Testis (tissue), 2 donors: ENCODE measurements at regions not wholly inside any gene's neighbourhood (a gene's known extent, or its start where the extent isn't known, plus 50 kb on each side); places are given as distances from the start of the nearest gene placed in this dataset.

Experiments
- POLR2A ChIP-seq: fragments of 450-650 bp; IDR thresholded peaks from one replicate; pipeline ENCODE4 v1.6.1; 2017; ENCODE audit warnings: antibody characterized with exemption, mild to moderate bottlenecking, moderate library complexity
- TF ChIP-seq, protein P1 (sequence below), 3 experiments: fragments of 450-650 bp in 2 of 3; fragments of 200-600 bp in 1 of 3; sonication (generic) in 1 of 3; IDR thresholded peaks; one replicate each; pipeline ENCODE4 v1.5.1; 2016 to 2019; ENCODE audit warnings: antibody characterized with exemption in 3 of 3, mild to moderate bottlenecking in 2 of 3, moderate library complexity in 1 of 3

- TF ChIP-seq, protein P1, sequence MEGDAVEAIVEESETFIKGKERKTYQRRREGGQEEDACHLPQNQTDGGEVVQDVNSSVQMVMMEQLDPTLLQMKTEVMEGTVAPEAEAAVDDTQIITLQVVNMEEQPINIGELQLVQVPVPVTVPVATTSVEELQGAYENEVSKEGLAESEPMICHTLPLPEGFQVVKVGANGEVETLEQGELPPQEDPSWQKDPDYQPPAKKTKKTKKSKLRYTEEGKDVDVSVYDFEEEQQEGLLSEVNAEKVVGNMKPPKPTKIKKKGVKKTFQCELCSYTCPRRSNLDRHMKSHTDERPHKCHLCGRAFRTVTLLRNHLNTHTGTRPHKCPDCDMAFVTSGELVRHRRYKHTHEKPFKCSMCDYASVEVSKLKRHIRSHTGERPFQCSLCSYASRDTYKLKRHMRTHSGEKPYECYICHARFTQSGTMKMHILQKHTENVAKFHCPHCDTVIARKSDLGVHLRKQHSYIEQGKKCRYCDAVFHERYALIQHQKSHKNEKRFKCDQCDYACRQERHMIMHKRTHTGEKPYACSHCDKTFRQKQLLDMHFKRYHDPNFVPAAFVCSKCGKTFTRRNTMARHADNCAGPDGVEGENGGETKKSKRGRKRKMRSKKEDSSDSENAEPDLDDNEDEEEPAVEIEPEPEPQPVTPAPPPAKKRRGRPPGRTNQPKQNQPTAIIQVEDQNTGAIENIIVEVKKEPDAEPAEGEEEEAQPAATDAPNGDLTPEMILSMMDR (IDR thresholded peaks at IDR 0.05), result no peak
- TF ChIP-seq POLR2A, result no peak
Measured at GRCh38 chrY:15368786-15369185, 844.5 kb downstream of the NLGN4Y start.
